GM20000 (cell line): ENCODE measurements at regions not wholly inside any gene's neighbourhood (a gene's known extent, or its start where the extent isn't known, plus 50 kb on each side); places are given as distances from the start of the nearest gene placed in this dataset.

Experiments used
- DNase-seq: peaks from one replicate; pipeline ENCODE4 v3.0.0; 2012; ENCODE audit warnings: low spot score
- CTCF ChIP-seq: IDR thresholded peaks from 2 replicates; pipeline ENCODE4 v1.5.1; 2012; ENCODE audit warnings: mild to moderate bottlenecking, control low read depth; ENCODE audit errors: extremely low read depth, missing control alignments

- TF ChIP-seq CTCF = no peak
Observed at GRCh38 chr16:73732681-73733080, 563.9 kb upstream of the PSMD7 start.

GRCh38 chr16:73732143-73732542 is 564.5 kb upstream of the PSMD7 start:
- no peak for DNase-seq
- TF ChIP-seq CTCF = no peak

More at GRCh38 chr16:73732681-73733080, 563.9 kb upstream of the PSMD7 start:
- DNase-seq = no peak

GRCh38 chr16:73730481-73731090 is 566.0 kb upstream of the PSMD7 start:
- no peak for DNase-seq

GRCh38 chr16:73725156-73725555 is 571.5 kb upstream of the PSMD7 start:
- no peak for DNase-seq
- TF ChIP-seq CTCF = no peak

More at GRCh38 chr16:73730481-73731090, 566.0 kb upstream of the PSMD7 start:
- TF ChIP-seq CTCF = no peak

GRCh38 chr16:73724503-73724902 is 572.1 kb upstream of the PSMD7 start:
- DNase-seq = no peak

GRCh38 chr16:73717266-73717974 is 579.2 kb upstream of the PSMD7 start:
- no peak for TF ChIP-seq CTCF
- no peak for DNase-seq

More at GRCh38 chr16:73724503-73724902, 572.1 kb upstream of the PSMD7 start:
- TF ChIP-seq CTCF = no peak

- DNase-seq = no peak
- no peak for TF ChIP-seq CTCF
Observed at GRCh38 chr16:73714976-73715375, 581.6 kb upstream of the PSMD7 start.
